ENCODE measurements at regions not wholly inside any gene's neighbourhood (a gene's known extent, or its start where the extent isn't known, plus 50 kb on each side); places are given as distances from the start of the nearest gene placed in this dataset.

DNA sequence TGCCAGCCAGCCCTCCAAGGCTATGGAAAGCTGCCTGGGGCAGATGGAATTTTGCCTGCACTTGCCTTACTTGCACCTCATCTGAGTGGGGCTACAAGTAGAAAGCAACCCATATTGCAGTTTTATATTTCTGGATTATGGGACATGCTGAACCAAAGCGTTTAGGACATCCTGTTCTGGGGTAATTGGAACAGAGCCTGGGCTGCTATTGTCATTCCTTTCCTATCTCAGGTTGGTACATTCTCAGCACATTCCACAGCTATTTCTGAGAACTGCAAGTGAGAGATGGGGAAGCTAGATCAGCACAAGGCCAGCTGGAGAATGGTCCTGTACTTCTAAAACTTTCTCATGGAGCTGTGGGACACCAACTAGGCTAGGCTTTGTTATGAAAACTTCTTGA is 713.8 kb downstream of the KCNT2 start:
- TF ChIP-seq, protein P1, sequence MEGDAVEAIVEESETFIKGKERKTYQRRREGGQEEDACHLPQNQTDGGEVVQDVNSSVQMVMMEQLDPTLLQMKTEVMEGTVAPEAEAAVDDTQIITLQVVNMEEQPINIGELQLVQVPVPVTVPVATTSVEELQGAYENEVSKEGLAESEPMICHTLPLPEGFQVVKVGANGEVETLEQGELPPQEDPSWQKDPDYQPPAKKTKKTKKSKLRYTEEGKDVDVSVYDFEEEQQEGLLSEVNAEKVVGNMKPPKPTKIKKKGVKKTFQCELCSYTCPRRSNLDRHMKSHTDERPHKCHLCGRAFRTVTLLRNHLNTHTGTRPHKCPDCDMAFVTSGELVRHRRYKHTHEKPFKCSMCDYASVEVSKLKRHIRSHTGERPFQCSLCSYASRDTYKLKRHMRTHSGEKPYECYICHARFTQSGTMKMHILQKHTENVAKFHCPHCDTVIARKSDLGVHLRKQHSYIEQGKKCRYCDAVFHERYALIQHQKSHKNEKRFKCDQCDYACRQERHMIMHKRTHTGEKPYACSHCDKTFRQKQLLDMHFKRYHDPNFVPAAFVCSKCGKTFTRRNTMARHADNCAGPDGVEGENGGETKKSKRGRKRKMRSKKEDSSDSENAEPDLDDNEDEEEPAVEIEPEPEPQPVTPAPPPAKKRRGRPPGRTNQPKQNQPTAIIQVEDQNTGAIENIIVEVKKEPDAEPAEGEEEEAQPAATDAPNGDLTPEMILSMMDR (IDR thresholded peaks at IDR 0.05) = no peak
- no peak for TF ChIP-seq ZFX (IDR thresholded peaks at IDR 0.05; ENCODE audit: borderline replicate concordance)

All from 22Rv1 (cell line).